ENCODE measurements at regions not wholly inside any gene's neighbourhood (a gene's known extent, or its start where the extent isn't known, plus 50 kb on each side); places are given as distances from the start of the nearest gene placed in this dataset.

GRCh38 chr13:105342281-105342820 is 1193.1 kb downstream of the EFNB2 start:
- Mint-ChIP-seq H3K4me1 (no peaks in the 10 kb centered on the region), H3K36me3 (ENCODE audit: low read depth) (no peaks in the 10 kb centered on the region), H3K9me3 (peaks cover 1% of the 10 kb centered on the region), H3K27ac (no peak overlapping the region), H3K27me3 (ENCODE audit: insufficient read depth) (no peaks in the 10 kb centered on the region), H3K4me3 (no peak overlapping the region)
- Histone ChIP-seq H3K27me3 (ENCODE audit: control insufficient read depth, insufficient read depth, low read length, poor library complexity, severe bottlenecking) (no peaks in the 10 kb centered on the region), H3K36me3 (ENCODE audit: control insufficient read depth, insufficient read depth, low read length) (no peaks in the 10 kb centered on the region), H3K27ac (ENCODE audit: low read depth, low read length) (no peak overlapping the region), H3K4me3 (ENCODE audit: low read length) (no peak overlapping the region), H3K9me3 (ENCODE audit: control insufficient read depth, low read length) (no peaks in the 10 kb centered on the region), H3K9ac (ENCODE audit: extremely low read depth, low read length, poor library complexity, severe bottlenecking) (no peak overlapping the region), H3K4me1 (ENCODE audit: control insufficient read depth, insufficient read depth, low read length) (no peaks in the 10 kb centered on the region)
- 94% methylated on average over 9 to 11 of the region's 11 CpGs for WGBS, 2 experiments (ENCODE audit: insufficient coverage in 1 of 2, insufficient read length in 1 of 2)
- DNase-seq, result no peak
- TF ChIP-seq CTCF (conservative IDR thresholded peaks at IDR 0.05), result no peak

GRCh38 chr13:105341758-105342157 is 1193.7 kb downstream of the EFNB2 start:
- H3K27ac ChIP-seq (ENCODE audit: low read depth, low read length), result no peak overlapping the region
- no peaks in the 10 kb centered on the region for H3K4me1 Mint-ChIP-seq
- no peaks in the 10 kb centered on the region for H3K9me3 ChIP-seq (ENCODE audit: control insufficient read depth, low read length)
- H3K4me3 Mint-ChIP-seq, result no peak overlapping the region
- no peaks in the 10 kb centered on the region for H3K27me3 ChIP-seq (ENCODE audit: control insufficient read depth, insufficient read depth, low read length, poor library complexity, severe bottlenecking)
- H3K9ac ChIP-seq (ENCODE audit: extremely low read depth, low read length, poor library complexity, severe bottlenecking), result no peak overlapping the region
- H3K9me3 Mint-ChIP-seq, result no peaks in the 10 kb centered on the region
- H3K36me3 Mint-ChIP-seq (ENCODE audit: low read depth), result no peaks in the 10 kb centered on the region
- 92 to 95% methylated on average over 1 to 2 of the region's 2 CpGs for WGBS, 2 experiments (ENCODE audit: insufficient coverage in 1 of 2, insufficient read length in 1 of 2)
- H3K27ac Mint-ChIP-seq, result no peak overlapping the region
- no peaks in the 10 kb centered on the region for H3K4me1 ChIP-seq (ENCODE audit: control insufficient read depth, insufficient read depth, low read length)
- H3K27me3 Mint-ChIP-seq (ENCODE audit: insufficient read depth), result no peaks in the 10 kb centered on the region
- H3K4me3 ChIP-seq (ENCODE audit: low read length), result no peak overlapping the region
- H3K36me3 ChIP-seq (ENCODE audit: control insufficient read depth, insufficient read depth, low read length), result no peaks in the 10 kb centered on the region
- no peak for DNase-seq
- no peak for TF ChIP-seq CTCF (conservative IDR thresholded peaks at IDR 0.05)

- H3K4me3 ChIP-seq (ENCODE audit: low read length), result no peak overlapping the region
- H3K9me3 ChIP-seq (ENCODE audit: control insufficient read depth, low read length), result no peaks in the 10 kb centered on the region
- H3K4me1 ChIP-seq (ENCODE audit: control insufficient read depth, insufficient read depth, low read length), result no peaks in the 10 kb centered on the region
- WGBS, 2 experiments (ENCODE audit: insufficient coverage in 1 of 2, insufficient read length in 1 of 2), result 87 to 92% methylated on average over 3 of the region's 3 CpGs
- no peaks in the 10 kb centered on the region for H3K9me3 Mint-ChIP-seq
- no peaks in the 10 kb centered on the region for H3K36me3 ChIP-seq (ENCODE audit: control insufficient read depth, insufficient read depth, low read length)
- no peak overlapping the region for H3K4me3 Mint-ChIP-seq
- no peak for DNase-seq
- no peak overlapping the region for H3K9ac ChIP-seq (ENCODE audit: extremely low read depth, low read length, poor library complexity, severe bottlenecking)
- no peak overlapping the region for H3K27ac ChIP-seq (ENCODE audit: low read depth, low read length)
- no peak for TF ChIP-seq CTCF (conservative IDR thresholded peaks at IDR 0.05)
- no peak overlapping the region for H3K27ac Mint-ChIP-seq
- no peaks in the 10 kb centered on the region for H3K27me3 Mint-ChIP-seq (ENCODE audit: insufficient read depth)
- H3K36me3 Mint-ChIP-seq (ENCODE audit: low read depth), result no peaks in the 10 kb centered on the region
- no peaks in the 10 kb centered on the region for H3K27me3 ChIP-seq (ENCODE audit: control insufficient read depth, insufficient read depth, low read length, poor library complexity, severe bottlenecking)
- H3K4me1 Mint-ChIP-seq, result no peaks in the 10 kb centered on the region
Observed at GRCh38 chr13:105341256-105341655, 1194.2 kb downstream of the EFNB2 start.

Measured in endodermal cell (in vitro differentiated cells).